DMS153 treated with DMSO at 0.1 percent for 48 hours (cell line): ENCODE measurements at regions not wholly inside any gene's neighbourhood (a gene's known extent, or its start where the extent isn't known, plus 50 kb on each side); places are given as distances from the start of the nearest gene placed in this dataset.
"Not testable (repeated sequence)": the region's sequence is repeated elsewhere in the genome, so short reads cannot be mapped to it uniquely, and the experiment has no call there.

Source experiments
- DNase-seq: peaks from one replicate; lab custom pipeline; 2025; ENCODE audit not compliant: unreplicated experiment; lab: John Stamatoyannopoulos, UW

GRCh38 chrX:87236830-87237440 is 280.7 kb upstream of the KLHL4 start:
- no peak for DNase-seq

- no peak for DNase-seq
Measured at GRCh38 chrX:87265518-87265917, 252.1 kb upstream of the KLHL4 start.

GRCh38 chrX:87272491-87272890 is 245.1 kb upstream of the KLHL4 start:
- no peak for DNase-seq

- DNase-seq = peak; percentile 1
Measured at GRCh38 chrX:87299563-87300160, 217.9 kb upstream of the KLHL4 start.

- no peak for DNase-seq
Measured at GRCh38 chrX:87310780-87311179, 206.8 kb upstream of the KLHL4 start.

- no peak for DNase-seq
Measured at GRCh38 chrX:87327267-87327666, 190.3 kb upstream of the KLHL4 start.

- no peak for DNase-seq
Measured at GRCh38 chrX:87337267-87337666, 180.3 kb upstream of the KLHL4 start.

GRCh38 chrX:87338510-87338909 is 179.1 kb upstream of the KLHL4 start:
- DNase-seq = no peak

- DNase-seq = no peak
Measured at GRCh38 chrX:87370865-87371264, 146.7 kb upstream of the KLHL4 start.

- no peak for DNase-seq
Measured at GRCh38 chrX:87374324-87374723, 143.3 kb upstream of the KLHL4 start.

- DNase-seq = no peak
Measured at GRCh38 chrX:87376896-87377295, 140.7 kb upstream of the KLHL4 start.

- DNase-seq = no peak
Measured at GRCh38 chrX:87388381-87388780, 129.2 kb upstream of the KLHL4 start.

GRCh38 chrX:87391742-87392141 is 125.9 kb upstream of the KLHL4 start:
- no peak for DNase-seq

- no peak for DNase-seq
Measured at GRCh38 chrX:87392369-87392768, 125.2 kb upstream of the KLHL4 start.

GRCh38 chrX:87397103-87397886 is 120.3 kb upstream of the KLHL4 start:
- DNase-seq = no peak

- DNase-seq = no peak
Measured at GRCh38 chrX:87402256-87402655, 115.3 kb upstream of the KLHL4 start.

GRCh38 chrX:87403551-87403950 is 114.1 kb upstream of the KLHL4 start:
- no peak for DNase-seq

GRCh38 chrX:87409113-87409841 is 108.3 kb upstream of the KLHL4 start:
- no peak for DNase-seq

- DNase-seq = no peak
Measured at GRCh38 chrX:87425618-87426017, 92.0 kb upstream of the KLHL4 start.

GRCh38 chrX:87434618-87435017 is 83.0 kb upstream of the KLHL4 start:
- no peak for DNase-seq

- DNase-seq = not testable (repeated sequence)
Measured at GRCh38 chrX:87448613-87449012, 69.0 kb upstream of the KLHL4 start.

- DNase-seq = not testable (repeated sequence)
Measured at GRCh38 chrX:87465757-87466156, 51.8 kb upstream of the KLHL4 start.
